Caco-2 (cell line): ENCODE measurements at regions not wholly inside any gene's neighbourhood (a gene's known extent, or its start where the extent isn't known, plus 50 kb on each side); places are given as distances from the start of the nearest gene placed in this dataset.

Experiments
- BruUV-seq: library from RNA; stranded (reverse); fragments of 400-500 nt; replicated peaks from 2 replicates; lab custom pipeline; 2021; lab: Mats Ljungman, UMichigan
- CTCF ChIA-PET: fragments of 300-600 bp; sonication (Branson Sonifier 250); formaldehyde crosslinking; loops from one replicate; lab custom pipeline; 2022; ENCODE audit warnings: antibody characterized with exemption; lab: Charles Lee
- POLR2A ChIA-PET: fragments of 300-600 bp; sonication (Branson Sonifier 250); formaldehyde crosslinking; loops from one replicate; lab custom pipeline; 2022; ENCODE audit warnings: antibody characterized with exemption; lab: Charles Lee
- DNase-seq, 2 experiments: peaks; one replicate each; pipeline versions ENCODE4 v3.0.0 to v3.0.0-alpha.2; 2020 to 2022
- H3K27me3 ChIP-seq: replicated peaks from 2 replicates; pipeline ENCODE4 v1.6.0; 2011; ENCODE audit warnings: low read length; ENCODE audit not compliant: control insufficient read depth, insufficient read depth
- H3K36me3 ChIP-seq: 2 replicates; pipeline ENCODE4 v1.5.1; 2011; ENCODE audit warnings: low read length; ENCODE audit not compliant: control insufficient read depth, insufficient read depth
- H3K4me1 ChIP-seq: fragments of 250-450 bp; sonication (Bioruptor Pico); 2 replicates; pipeline ENCODE4 v1.5.1; 2020; ENCODE audit warnings: mild to moderate bottlenecking
- H3K4me3 ChIP-seq: 2 replicates; pipeline ENCODE4 v1.5.1; 2011; ENCODE audit warnings: low read depth, mild to moderate bottlenecking, control low read depth, low read length
- H3K9me3 ChIP-seq: fragments of 250-450 bp; sonication (Bioruptor Pico); 2 replicates; pipeline ENCODE4 v1.5.1; 2020; ENCODE audit warnings: mild to moderate bottlenecking, moderate library complexity
- H3K27ac Mint-ChIP-seq: one replicate; pipeline ENCODE4 v1.8.0; 2022; ENCODE audit warnings: mixed read lengths; ENCODE audit not compliant: unreplicated experiment
- H3K27me3 Mint-ChIP-seq: one replicate; pipeline ENCODE4 v1.8.0; 2022; ENCODE audit warnings: mixed read lengths; ENCODE audit not compliant: insufficient read depth, unreplicated experiment
- H3K36me3 Mint-ChIP-seq: one replicate; pipeline ENCODE4 v1.8.0; 2022; ENCODE audit warnings: mild to moderate bottlenecking, mixed read lengths; ENCODE audit not compliant: insufficient read depth, unreplicated experiment
- H3K4me1 Mint-ChIP-seq: one replicate; pipeline ENCODE4 v1.8.0; 2022; ENCODE audit warnings: low read depth, mixed read lengths; ENCODE audit not compliant: unreplicated experiment
- H3K4me3 Mint-ChIP-seq: one replicate; pipeline ENCODE4 v1.8.0; 2022; ENCODE audit warnings: mild to moderate bottlenecking, moderate library complexity, mixed read lengths; ENCODE audit not compliant: unreplicated experiment
- H3K9me3 Mint-ChIP-seq: one replicate; pipeline ENCODE4 v1.8.0; 2022; ENCODE audit warnings: mixed read lengths; ENCODE audit not compliant: unreplicated experiment
- intact Hi-C: fragments of 100-400 bp; cut with micrococcal nuclease; formaldehyde crosslinking; loops from one replicate; pipeline ENCODE4 v1.10.0; 2022; ENCODE audit not compliant: unreplicated experiment
- TF ChIP-seq, protein P1 (sequence below), 2 experiments: fragments of 200-600 bp in 1 of 2; IDR thresholded peaks; 1 replicate in 1 of 2; 2 replicates in 1 of 2; pipeline versions ENCODE4 v1.5.1 to v1.8.0; 2011 to 2022; ENCODE audit warnings: antibody characterized with exemption in 1 of 2, control low read depth in 1 of 2, inconsistent platforms in 1 of 2, low read depth in 1 of 2, low read length in 1 of 2, mild to moderate bottlenecking in 1 of 2, moderate library complexity in 1 of 2; ENCODE audit not compliant: insufficient read depth in 1 of 2, severe bottlenecking in 1 of 2, unreplicated experiment in 1 of 2

DNA sequence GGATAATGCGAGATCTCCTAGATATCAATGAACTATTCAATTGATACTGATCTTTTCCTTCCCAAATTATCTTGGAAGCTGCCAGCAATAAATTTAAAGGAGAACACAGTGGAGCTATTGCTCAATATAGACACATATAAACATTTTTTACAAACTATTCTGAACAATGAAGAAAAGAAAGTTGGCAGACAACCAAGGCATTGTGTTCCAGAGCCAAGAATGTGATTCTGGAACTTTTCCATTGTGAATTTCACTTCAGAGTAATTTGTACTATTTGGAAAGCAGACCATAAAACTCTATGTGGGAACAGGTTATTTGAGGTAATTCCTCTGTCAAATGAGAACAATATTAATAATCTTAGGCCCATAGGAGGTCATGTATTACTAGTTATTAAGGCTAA lies 588.2 kb downstream of the IRS1 start:
- H3K4me3 ChIP-seq, result no peak overlapping the region
- CTCF ChIA-PET, result no interaction called here
- Mint-ChIP-seq H3K4me3 (no peak overlapping the region), H3K36me3 (no peaks in the 10 kb centered on the region), H3K4me1 (no peaks in the 10 kb centered on the region), H3K9me3 (no peaks in the 10 kb centered on the region), H3K27ac (no peak overlapping the region), H3K27me3 (no peaks in the 10 kb centered on the region)
- no peaks in the 10 kb centered on the region for H3K4me1 ChIP-seq
- no peak for DNase-seq
- no peaks in the 10 kb centered on the region for H3K9me3 ChIP-seq
- H3K36me3 ChIP-seq, result no peaks in the 10 kb centered on the region
- no peaks in the 10 kb centered on the region for H3K27me3 ChIP-seq
- TF ChIP-seq, protein P1, sequence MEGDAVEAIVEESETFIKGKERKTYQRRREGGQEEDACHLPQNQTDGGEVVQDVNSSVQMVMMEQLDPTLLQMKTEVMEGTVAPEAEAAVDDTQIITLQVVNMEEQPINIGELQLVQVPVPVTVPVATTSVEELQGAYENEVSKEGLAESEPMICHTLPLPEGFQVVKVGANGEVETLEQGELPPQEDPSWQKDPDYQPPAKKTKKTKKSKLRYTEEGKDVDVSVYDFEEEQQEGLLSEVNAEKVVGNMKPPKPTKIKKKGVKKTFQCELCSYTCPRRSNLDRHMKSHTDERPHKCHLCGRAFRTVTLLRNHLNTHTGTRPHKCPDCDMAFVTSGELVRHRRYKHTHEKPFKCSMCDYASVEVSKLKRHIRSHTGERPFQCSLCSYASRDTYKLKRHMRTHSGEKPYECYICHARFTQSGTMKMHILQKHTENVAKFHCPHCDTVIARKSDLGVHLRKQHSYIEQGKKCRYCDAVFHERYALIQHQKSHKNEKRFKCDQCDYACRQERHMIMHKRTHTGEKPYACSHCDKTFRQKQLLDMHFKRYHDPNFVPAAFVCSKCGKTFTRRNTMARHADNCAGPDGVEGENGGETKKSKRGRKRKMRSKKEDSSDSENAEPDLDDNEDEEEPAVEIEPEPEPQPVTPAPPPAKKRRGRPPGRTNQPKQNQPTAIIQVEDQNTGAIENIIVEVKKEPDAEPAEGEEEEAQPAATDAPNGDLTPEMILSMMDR (IDR thresholded peaks at IDR 0.05; ENCODE audit: insufficient read depth in 1 of 2, low read depth in 1 of 2, low read length in 1 of 2, severe bottlenecking in 1 of 2, unreplicated experiment in 1 of 2), result no peak
- POLR2A ChIA-PET, result no interaction called here
- BruUV-seq, result no TSS peak
- intact Hi-C loops, result no loop called here

DNA sequence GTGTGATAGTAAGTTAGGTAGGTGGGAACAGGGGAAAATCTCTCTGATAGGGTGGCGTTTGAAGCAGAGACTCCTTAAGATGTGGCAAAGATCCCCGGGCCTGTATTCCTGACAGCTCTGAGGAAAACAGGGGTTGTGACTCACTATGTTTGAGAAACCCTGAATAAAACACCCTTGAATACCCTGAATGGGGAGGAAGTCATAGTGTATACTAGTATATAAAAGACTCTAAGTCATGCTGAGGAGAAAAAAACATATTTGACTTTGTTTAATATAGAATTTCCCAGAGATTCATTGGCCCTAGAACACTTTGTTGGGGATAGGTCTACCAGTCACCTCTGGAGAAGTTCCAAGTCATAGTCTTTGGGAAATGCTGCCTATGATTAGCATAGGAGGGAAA lies 590.9 kb downstream of the IRS1 start:
- TF ChIP-seq, protein P1 (IDR thresholded peaks at IDR 0.05; ENCODE audit: insufficient read depth in 1 of 2, low read depth in 1 of 2, low read length in 1 of 2, severe bottlenecking in 1 of 2, unreplicated experiment in 1 of 2), result no peak
- Mint-ChIP-seq H3K27ac (no peak overlapping the region), H3K4me3 (no peak overlapping the region), H3K36me3 (no peaks in the 10 kb centered on the region), H3K9me3 (no peaks in the 10 kb centered on the region), H3K27me3 (no peaks in the 10 kb centered on the region), H3K4me1 (no peaks in the 10 kb centered on the region)
- POLR2A ChIA-PET, result no interaction called here
- intact Hi-C loops, result no loop called here
- H3K9me3 ChIP-seq, result no peaks in the 10 kb centered on the region; the same call in 1 of the 2 replicates
- no peaks in the 10 kb centered on the region for H3K4me1 ChIP-seq
- CTCF ChIA-PET, result no interaction called here
- H3K4me3 ChIP-seq, result no peak overlapping the region
- BruUV-seq, result no TSS peak
- no peaks in the 10 kb centered on the region for H3K27me3 ChIP-seq
- DNase-seq, result no peak
- no peaks in the 10 kb centered on the region for H3K36me3 ChIP-seq

DNA sequence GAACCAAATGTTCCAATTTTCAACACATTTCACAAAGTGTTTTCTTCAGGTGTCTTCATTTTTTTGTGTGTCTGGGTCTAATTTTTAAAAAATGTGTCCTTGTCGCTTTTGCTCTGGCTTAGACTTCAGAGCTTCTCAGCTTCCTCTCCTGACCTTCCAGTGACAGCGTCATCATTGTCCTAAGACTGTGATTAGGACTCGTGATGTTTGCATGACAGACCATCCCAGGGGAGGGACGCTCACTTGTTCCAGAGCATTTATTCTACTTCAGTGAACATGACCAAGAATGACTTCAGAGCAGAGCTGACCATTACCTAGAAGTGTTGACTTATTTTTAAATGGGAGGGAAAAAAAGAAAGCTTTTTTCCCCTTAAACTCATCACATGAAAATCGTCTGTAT lies 591.9 kb downstream of the IRS1 start:
- no peaks in the 10 kb centered on the region for H3K36me3 Mint-ChIP-seq
- POLR2A ChIA-PET, result no interaction called here

More for the DNA sequence above, 591.9 kb downstream of the IRS1 start:
- Histone ChIP-seq H3K4me1 (no peaks in the 10 kb centered on the region), H3K4me3 (no peak overlapping the region), H3K27me3 (no peaks in the 10 kb centered on the region), H3K9me3 (no peaks in the 10 kb centered on the region; the same call in 1 of the 2 replicates), H3K36me3 (no peaks in the 10 kb centered on the region)
- no peak for DNase-seq
- TF ChIP-seq, protein P1 (IDR thresholded peaks at IDR 0.05; ENCODE audit: insufficient read depth in 1 of 2, low read depth in 1 of 2, low read length in 1 of 2, severe bottlenecking in 1 of 2, unreplicated experiment in 1 of 2), result no peak
- CTCF ChIA-PET, result no interaction called here
- BruUV-seq, result no TSS peak
- Mint-ChIP-seq H3K27ac (no peak overlapping the region), H3K4me3 (no peak overlapping the region), H3K27me3 (no peaks in the 10 kb centered on the region), H3K9me3 (no peaks in the 10 kb centered on the region), H3K4me1 (no peaks in the 10 kb centered on the region)
- intact Hi-C loops, result no loop called here
